Left renal pelvis (tissue), 4 donors: ENCODE measurements at regions not wholly inside any gene's neighbourhood (a gene's known extent, or its start where the extent isn't known, plus 50 kb on each side); places are given as distances from the start of the nearest gene placed in this dataset.
"Not testable (repeated sequence)": the region's sequence is repeated elsewhere in the genome, so short reads cannot be mapped to it uniquely, and the experiment has no call there.

Experiments
- DNase-seq, 4 donors: peaks; one replicate each; pipeline ENCODE4 v3.0.0-alpha.2; 2013; ENCODE audit warnings: low read depth in 4 of 4, low spot score in 3 of 4

DNA sequence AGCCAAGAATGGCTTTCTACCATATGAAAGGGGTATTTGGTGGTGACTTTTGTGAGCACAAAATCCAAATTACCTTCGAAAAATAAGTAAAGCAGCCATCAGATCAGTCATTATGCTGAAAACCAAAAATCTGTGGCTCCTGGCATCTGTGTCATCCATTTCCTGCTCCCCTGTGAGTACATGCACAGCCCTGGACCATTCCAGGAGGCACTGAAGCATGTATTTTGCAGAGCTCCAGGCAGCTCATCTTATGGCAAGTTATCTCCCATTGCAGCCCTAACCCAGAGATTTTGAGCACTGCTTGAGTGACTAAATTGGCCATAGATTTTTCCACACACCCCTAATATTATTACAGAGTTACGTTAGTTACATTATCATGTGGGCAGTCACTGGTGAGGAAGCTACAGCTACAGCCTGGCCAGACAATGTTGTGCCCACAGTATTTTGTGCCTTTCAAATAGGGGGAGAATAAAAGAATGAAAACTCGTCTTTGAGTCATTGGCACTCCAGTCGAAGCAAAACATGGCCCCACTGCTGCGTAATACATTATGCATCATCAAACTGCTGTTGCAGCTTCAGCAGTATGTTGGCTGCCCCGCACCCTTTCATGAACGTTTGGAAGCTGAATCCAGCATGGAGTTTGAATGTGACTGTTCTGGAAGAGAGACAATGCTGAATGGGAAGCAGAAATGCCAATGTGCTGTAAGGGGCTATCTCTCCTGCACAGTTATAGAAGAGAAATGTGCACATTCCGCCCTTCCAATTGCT is 702.2 kb downstream of the RNF144A start:
- DNase-seq = no peak

GRCh38 chr2:7620255-7620654 is 703.0 kb downstream of the RNF144A start:
- no peak for DNase-seq

DNA sequence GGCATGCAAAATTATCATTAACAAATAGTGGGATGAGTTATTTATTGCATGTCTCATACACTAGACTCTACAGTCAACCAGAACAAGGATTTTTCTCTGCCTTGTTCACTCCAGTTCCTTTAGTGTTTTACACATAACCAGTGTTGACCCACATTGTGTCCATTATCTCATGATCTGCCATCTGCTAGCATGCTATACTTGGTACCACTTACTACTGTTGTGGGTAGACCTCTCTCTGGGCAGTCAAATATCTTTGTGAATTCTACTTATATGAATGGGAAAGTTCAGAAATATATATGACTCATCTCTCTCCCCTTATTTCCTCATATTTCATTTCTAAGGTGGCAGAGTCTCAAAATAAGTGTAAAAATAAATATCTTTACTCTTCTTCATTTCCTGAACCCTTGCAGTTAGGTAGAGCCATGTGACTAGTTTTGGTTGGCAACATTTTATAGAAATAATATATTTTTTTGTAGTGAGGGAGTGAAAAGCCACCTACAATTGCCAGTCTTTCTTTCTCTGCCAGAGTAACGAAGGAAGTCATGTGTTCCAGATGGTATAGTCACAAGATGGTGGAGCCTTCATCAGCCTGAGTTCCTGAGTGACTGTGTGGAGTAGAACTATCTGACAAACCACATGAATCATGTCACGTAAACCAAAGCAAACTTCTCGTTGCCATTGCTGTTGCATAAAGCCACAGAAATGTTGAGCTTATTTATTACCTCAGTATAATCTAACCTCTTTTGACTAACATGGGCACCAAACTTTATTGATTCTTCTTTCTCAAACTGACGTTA is 704.0 kb downstream of the RNF144A start:
- DNase-seq = no peak

DNA sequence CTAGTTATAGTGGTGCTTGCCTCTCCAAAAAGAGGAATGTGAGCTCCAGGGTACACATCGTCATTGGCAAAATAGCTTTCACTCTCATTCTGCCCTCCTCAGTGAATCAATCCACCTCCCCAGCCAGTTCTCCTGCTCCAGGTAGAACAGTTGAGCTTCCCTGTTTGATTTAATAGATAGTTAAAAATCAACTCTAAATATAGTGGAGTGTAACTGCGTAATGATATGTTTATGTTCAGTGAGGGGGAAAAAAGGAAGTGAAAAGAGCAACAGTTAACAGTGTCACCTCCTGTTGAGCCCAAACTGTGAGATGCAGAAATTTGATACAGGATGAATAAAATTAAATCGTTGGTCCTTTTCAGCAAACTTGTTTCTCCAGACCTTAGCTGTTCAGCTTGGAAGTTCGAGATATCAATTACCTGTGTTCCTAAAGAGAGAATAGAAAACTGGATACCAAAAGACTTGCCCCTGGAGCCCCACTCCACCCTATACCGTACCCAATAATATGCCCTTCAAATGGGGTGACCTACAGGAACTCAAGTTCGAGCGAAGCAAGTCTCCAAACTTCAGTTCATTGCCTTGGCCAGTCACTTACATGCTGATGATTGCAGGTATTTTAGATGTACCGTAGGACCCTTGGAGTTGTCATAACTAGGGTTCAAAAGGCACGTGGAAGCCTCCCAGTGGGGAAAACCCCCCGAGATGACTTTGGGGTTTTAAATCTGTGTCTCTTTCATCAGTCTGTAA is 708.4 kb downstream of the RNF144A start:
- no peak for DNase-seq

DNA sequence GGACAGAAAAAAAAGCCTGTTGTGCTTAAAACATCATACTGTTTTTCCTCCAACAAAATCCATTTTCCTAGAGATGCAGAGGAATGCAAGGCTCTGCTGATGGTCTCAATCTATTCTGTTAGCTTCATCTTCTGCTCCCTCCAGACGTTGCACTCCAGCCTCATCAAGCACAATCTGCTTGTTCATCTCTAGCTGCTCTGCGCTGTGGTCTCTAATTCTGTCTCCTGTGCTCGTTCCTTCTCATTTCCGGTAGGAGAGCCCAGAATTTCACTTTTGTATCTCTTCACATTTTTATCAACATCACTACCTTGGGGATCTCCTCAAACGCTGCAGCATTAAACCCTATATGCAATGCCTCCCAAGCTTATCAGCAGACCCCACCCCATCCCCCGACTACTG is 708.9 kb downstream of the RNF144A start:
- no peak for DNase-seq

GRCh38 chr2:7627583-7627982 is 710.4 kb downstream of the RNF144A start:
- no peak for DNase-seq

DNA sequence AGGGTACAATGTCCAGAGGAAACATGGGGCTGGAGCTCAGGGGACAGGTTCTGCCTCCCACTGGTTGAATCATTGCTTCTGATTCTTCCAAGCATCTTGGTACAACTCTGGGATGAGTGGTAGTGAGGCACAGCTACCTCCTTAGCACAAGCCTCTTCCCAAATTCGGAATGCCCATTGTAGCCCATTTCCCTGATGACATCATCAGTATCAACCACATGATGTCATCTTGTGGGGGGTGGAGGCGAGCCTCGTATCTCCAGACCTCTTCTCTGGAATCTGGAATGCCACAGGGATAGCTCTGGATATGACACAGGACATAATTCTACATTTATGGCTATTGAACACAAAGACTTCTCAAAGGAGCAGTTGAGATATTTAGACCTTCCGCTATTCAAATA is 715.2 kb downstream of the RNF144A start:
- DNase-seq = no peak

GRCh38 chr2:7633566-7634153 is 716.4 kb downstream of the RNF144A start:
- DNase-seq = no peak

GRCh38 chr2:7634409-7634808 is 717.2 kb downstream of the RNF144A start:
- no peak for DNase-seq

- no peak for DNase-seq
Observed at GRCh38 chr2:7639476-7639875, 722.3 kb downstream of the RNF144A start.

DNA sequence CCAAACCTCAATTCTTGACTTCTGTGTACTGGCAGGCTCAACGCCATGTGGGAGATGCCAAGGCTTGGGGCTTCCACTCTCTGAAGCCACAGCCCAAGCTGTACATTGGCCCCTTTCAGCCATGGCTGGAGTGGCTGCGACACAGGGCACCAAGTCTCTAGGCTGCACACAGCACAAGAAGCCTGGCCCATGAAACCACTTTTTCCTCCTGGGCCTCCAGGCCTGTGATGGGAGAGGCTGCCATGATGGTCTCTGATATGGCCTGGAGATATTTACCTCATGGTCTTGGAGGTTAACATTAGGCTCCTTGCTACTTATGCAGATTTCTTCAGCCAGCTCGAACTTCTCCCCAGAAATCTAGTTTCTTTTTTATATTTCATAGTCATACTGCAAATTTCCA is 724.1 kb downstream of the RNF144A start:
- DNase-seq = not testable (repeated sequence)

DNA sequence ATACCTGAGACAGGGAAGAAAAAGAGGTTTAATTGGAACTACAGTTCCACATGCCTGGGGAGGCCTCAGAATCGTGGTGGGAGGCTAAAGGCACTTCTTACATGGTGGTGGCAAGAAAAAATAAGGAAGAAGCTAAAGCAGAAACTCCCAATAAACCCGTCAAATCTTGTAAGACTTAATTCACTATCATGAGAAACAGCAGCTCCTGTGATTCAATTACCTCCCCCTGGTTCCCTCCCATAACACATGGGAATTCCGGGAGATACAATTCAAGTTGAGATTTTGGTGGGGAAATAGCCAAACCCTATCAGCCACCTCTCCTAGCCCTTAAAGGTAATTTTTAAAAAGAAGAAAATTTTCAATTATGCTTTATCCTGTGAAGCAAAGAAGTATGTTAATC is 728.8 kb downstream of the RNF144A start:
- DNase-seq = no peak

- no peak for DNase-seq
Observed at GRCh38 chr2:7646661-7647060, 729.4 kb downstream of the RNF144A start.

- DNase-seq = no peak
Observed at GRCh38 chr2:7648221-7648795, 731.1 kb downstream of the RNF144A start.

DNA sequence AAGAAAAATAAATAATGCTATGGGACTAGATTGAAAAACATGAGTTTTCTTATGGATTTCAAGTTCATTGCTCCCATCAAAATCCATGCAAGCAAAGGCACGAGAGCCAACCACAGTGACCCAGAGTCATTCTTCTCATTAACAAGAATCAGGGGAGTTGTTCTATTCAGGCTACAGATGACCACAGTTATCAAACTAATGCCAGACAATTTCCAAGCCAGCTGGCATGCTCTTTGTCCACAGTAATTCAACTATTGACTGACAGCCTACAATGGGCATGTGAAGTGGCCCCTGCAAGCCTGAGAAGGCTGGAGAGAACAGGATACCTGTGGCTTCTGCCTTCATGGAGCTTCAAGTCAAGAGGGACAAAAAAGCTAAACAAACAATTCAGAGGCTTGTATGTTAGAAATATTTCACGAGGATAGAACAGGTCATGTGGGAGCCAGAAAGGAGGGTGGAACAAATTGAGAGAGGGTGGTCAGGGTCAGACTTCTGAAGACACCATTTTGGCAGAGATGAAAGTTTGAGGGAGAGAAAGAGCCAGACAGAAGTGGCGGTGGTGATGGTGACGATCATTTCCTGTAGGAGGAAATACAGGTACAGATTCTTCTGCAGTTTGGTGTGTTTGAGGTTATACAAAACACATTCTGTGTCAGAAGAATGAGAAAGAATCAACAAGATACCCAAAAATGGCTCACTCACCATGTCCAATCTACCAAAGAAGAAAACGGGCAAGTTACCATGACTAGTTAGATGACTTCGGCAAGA is 732.4 kb downstream of the RNF144A start:
- no peak for DNase-seq

GRCh38 chr2:7653617-7654016 is 736.4 kb downstream of the RNF144A start:
- no peak for DNase-seq

DNA sequence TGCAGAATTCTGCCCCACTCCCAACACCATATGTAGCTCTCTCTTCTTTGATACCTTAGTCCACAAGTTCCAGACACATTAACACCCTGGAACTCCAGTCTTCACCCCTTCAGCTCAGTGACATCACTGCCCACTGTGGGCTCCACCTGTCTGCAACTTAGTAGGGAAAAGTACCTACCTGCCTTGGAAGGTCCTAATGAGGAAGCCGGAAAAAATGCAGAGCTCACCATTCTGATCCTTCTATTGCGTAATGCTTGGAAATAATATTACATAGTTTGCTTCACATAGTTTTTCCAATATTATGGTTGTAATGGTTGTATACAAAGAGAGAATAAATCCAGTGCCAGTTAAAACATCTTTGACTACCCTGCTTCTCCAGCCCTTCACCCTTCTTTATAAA is 738.4 kb downstream of the RNF144A start:
- DNase-seq = no peak

- DNase-seq = not testable (repeated sequence)
Observed at GRCh38 chr2:7657526-7657925, 740.3 kb downstream of the RNF144A start.

DNA sequence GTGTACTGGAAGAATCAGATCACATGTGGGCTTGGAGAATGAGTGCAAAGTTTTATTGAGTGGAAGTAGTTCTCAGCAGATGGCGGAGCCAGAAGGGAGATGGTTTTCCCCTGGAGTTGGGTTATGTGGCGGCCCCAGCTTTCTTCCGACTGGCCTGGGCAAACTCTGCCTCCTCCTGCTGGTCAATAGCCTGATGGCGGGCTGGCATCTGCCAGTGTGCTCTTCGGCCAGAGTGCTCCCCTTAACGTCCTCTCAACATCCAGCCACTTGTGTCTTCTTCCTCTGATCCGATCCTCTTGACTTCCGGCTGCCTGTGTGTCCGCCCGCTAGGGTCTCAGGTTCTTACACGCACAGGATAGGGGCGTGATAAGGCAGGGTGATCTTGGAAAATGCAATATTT is 741.3 kb downstream of the RNF144A start:
- no peak for DNase-seq

- no peak for DNase-seq
Observed at GRCh38 chr2:7660816-7661215, 743.6 kb downstream of the RNF144A start.
